GM18907 (cell line): ENCODE measurements at regions not wholly inside any gene's neighbourhood (a gene's known extent, or its start where the extent isn't known, plus 50 kb on each side); places are given as distances from the start of the nearest gene placed in this dataset.
"Not testable (repeated sequence)": the region's sequence is repeated elsewhere in the genome, so short reads cannot be mapped to it uniquely, and the experiment has no call there.

Source experiments
- ATAC-seq: cut with Tn5 transposase; IDR thresholded peaks from one replicate; pipeline ENCODE4 v1.9.1; 2021; ENCODE audit warnings: mild to moderate bottlenecking, moderate library complexity; ENCODE audit not compliant: unreplicated experiment

- not testable (repeated sequence) for ATAC-seq
These were observed 1430.4 kb downstream of the TSPY10 start for GRCh38 chrY:10958122-10958521.

- ATAC-seq: no peak
These were observed 1445.7 kb downstream of the TSPY10 start for GRCh38 chrY:10973422-10973821.

- ATAC-seq: no peak
These were observed 1459.0 kb downstream of the TSPY10 start for GRCh38 chrY:10986655-10987054.

- peak; percentile 77 for ATAC-seq
These were observed 1459.9 kb downstream of the TSPY10 start for GRCh38 chrY:10987626-10988025.

- ATAC-seq: no peak
These were observed 1466.3 kb downstream of the TSPY10 start for GRCh38 chrY:10993955-10994354.

GRCh38 chrY:10999715-11000114 is 1472.0 kb downstream of the TSPY10 start:
- ATAC-seq: peak; percentile 70

GRCh38 chrY:11014229-11014628 is 1486.5 kb downstream of the TSPY10 start:
- peak; percentile 60 for ATAC-seq

- ATAC-seq: no peak
These were observed 1495.1 kb downstream of the TSPY10 start for GRCh38 chrY:11022734-11023133.

GRCh38 chrY:11044234-11044883 is 1516.7 kb downstream of the TSPY10 start:
- no peak for ATAC-seq

GRCh38 chrY:11063486-11063885 is 1535.8 kb downstream of the TSPY10 start:
- no peak for ATAC-seq

GRCh38 chrY:11063960-11064359 is 1536.3 kb downstream of the TSPY10 start:
- no peak for ATAC-seq

- no peak for ATAC-seq
These were observed 1536.7 kb downstream of the TSPY10 start for GRCh38 chrY:11064376-11064775.

- ATAC-seq: no peak
These were observed 1541.6 kb downstream of the TSPY10 start for GRCh38 chrY:11069271-11069670.

- ATAC-seq: no peak
These were observed 1542.8 kb downstream of the TSPY10 start for GRCh38 chrY:11070250-11071113.

GRCh38 chrY:11085801-11086200 is 1558.1 kb downstream of the TSPY10 start:
- ATAC-seq: not testable (repeated sequence)

GRCh38 chrY:11097498-11097897 is 1569.8 kb downstream of the TSPY10 start:
- not testable (repeated sequence) for ATAC-seq

GRCh38 chrY:11098419-11098818 is 1570.7 kb downstream of the TSPY10 start:
- not testable (repeated sequence) for ATAC-seq

GRCh38 chrY:11099004-11099403 is 1571.3 kb downstream of the TSPY10 start:
- no peak for ATAC-seq

- not testable (repeated sequence) for ATAC-seq
These were observed 1572.8 kb downstream of the TSPY10 start for GRCh38 chrY:11100472-11100871.

- ATAC-seq: not testable (repeated sequence)
These were observed 1575.3 kb downstream of the TSPY10 start for GRCh38 chrY:11102987-11103386.

- not testable (repeated sequence) for ATAC-seq
These were observed 1579.6 kb downstream of the TSPY10 start for GRCh38 chrY:11107127-11107918.
